ENCODE measurements at regions not wholly inside any gene's neighbourhood (a gene's known extent, or its start where the extent isn't known, plus 50 kb on each side); places are given as distances from the start of the nearest gene placed in this dataset.
"Not testable (repeated sequence)": the region's sequence is repeated elsewhere in the genome, so short reads cannot be mapped to it uniquely, and the experiment has no call there.

- DNase-seq = not testable (repeated sequence)
Measured at GRCh38 chr5:177941386-177941785, 54.7 kb downstream of the PROP1 start.

- DNase-seq = peak; percentile 12
Measured at GRCh38 chr5:177939246-177940171, 56.5 kb downstream of the PROP1 start.

GRCh38 chr5:177938767-177939166 is 57.3 kb downstream of the PROP1 start:
- DNase-seq = not testable (repeated sequence)

- DNase-seq = not testable (repeated sequence)
Measured at GRCh38 chr5:177934233-177934632, 61.8 kb downstream of the PROP1 start.

DNA sequence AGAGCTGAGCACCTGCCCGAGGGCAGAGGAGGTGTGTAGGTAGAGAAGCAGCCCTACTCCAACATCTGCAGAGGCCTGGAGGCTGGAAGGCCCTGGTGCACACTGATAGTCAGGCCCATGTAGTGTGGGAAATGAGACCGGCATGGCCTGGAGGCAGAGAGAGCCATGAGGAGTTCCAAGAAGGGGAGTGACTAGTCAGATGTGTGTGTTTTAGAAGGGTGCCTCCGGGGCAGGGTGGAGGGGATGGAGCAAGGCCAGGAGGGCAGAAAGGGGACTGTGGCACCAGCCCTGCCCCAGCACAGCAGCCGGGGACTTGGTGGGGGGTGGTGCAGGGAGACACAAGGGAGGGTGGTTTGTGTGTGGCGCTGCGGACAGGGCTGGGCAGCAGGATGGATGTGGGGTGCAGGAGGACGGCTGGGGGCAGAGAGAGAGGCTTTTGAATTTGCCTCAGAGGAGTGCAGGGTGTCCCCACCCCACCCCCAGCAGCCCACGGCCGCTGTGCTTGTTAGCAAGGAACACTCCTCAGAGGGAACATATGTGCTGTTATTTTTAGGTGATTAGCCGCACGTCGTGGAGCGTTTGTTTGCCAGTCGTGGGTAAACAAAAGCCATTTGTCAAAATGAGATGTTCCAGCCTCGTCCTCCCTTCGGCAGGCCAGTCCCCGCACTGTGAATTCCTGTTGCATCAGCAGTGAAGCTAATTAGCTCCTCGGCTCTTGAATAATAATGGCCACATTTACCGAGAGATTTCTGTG is 65.6 kb downstream of the PROP1 start:
- DNase-seq = not testable (repeated sequence)

GRCh38 chr5:177929618-177930017 is 66.4 kb downstream of the PROP1 start:
- DNase-seq = not testable (repeated sequence)

- not testable (repeated sequence) for DNase-seq
Measured at GRCh38 chr5:177927500-177927899, 68.5 kb downstream of the PROP1 start.

DNA sequence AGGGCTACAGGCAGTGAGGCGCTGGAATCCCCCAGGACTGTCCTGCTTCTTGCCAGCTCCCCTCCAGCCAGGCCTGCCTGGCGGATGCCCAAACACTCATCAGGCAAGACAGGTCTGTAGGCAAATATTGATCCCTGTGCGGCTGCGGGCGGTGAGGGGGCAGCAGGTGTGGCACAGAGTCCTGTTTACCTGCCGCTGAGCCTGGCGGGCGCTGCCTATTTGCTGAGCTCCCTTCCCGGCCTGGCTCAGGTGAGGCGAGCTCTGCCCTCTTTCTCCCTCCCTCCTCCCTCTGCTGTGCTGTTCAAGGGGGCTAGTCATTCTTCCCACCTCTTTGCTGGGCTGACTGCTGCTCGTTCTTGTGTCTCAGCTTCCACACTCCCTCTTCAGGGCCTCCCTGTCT is 71.5 kb downstream of the PROP1 start:
- DNase-seq = not testable (repeated sequence)

GRCh38 chr5:177923837-177924236 is 72.2 kb downstream of the PROP1 start:
- not testable (repeated sequence) for DNase-seq

DNA sequence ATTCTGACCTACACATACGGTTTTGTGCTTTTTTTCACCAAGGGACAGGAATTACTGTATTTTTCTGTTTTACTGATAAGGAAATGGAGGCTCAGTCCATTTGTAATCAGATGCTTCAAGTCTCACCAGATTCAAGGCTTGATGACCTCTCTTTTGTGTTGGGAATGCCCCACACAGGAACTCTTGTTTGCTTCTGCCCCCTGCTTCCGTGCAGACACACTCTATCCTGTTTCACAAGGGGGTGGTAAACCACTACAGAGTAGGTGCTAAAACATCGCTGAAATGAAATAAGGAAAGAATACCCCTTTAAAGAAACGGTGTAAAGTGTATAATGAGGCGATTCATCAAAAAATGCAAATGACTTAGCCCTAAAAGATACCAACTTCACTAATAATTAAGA is 72.9 kb downstream of the PROP1 start:
- DNase-seq = not testable (repeated sequence)

GRCh38 chr5:177909261-177909660 is 86.8 kb downstream of the PROP1 start:
- DNase-seq = not testable (repeated sequence)

- DNase-seq = not testable (repeated sequence)
Measured at GRCh38 chr5:177902806-177903205, 93.2 kb downstream of the PROP1 start.

GRCh38 chr5:177900066-177900465 is 96.0 kb downstream of the PROP1 start:
- DNase-seq = not testable (repeated sequence)

GRCh38 chr5:177894681-177895453 is 101.2 kb downstream of the PROP1 start:
- not testable (repeated sequence) for DNase-seq

DNA sequence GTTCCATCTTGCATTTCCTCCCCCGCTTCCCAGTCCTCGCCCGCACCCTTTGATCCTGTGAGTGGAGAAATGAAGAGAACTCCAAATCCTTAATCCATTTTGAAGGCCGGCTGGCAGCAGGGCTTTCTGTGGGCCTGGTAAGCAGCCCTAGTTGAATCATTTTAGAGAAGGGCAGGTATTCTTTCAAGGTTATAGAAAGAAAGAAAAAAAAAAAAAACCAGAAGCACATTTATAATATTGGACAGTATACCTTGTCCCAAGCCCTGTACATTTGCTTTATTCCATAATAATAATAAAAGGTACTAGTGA is 103.7 kb downstream of the PROP1 start:
- not testable (repeated sequence) for DNase-seq

- peak; percentile 32 for DNase-seq
Measured at GRCh38 chr5:177891547-177892356, 104.3 kb downstream of the PROP1 start.

- not testable (repeated sequence) for DNase-seq
Measured at GRCh38 chr5:177883295-177883694, 100.6 kb upstream of the FAM153A start.

DNA sequence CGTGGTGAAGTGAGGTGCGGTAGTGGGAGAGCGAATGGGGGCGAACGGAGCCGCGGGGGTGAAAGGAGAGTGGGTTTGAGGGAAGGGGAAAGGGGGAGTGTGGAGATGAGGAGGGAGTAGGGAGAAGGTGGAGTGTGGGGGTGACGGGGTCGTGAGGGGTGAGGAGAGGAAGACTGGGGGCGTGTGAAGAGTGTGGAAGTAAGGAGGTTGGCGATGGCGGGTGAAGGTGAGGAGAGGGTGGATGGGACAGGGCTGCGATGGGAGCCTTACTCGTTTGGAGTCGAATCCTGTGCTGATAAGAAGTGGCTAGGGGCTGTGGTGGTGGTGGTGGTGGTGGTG is 93.2 kb upstream of the FAM153A start:
- DNase-seq = not testable (repeated sequence)

- DNase-seq = not testable (repeated sequence)
Measured at GRCh38 chr5:177875013-177875899, 92.6 kb upstream of the FAM153A start.

- DNase-seq = not testable (repeated sequence)
Measured at GRCh38 chr5:177863822-177864446, 81.2 kb upstream of the FAM153A start.

Data from activated CD4-positive, alpha-beta T cell treated with anti-CD3 and anti-CD28 coated beads for 48 hours (primary cell).